ENCODE measurements at regions not wholly inside any gene's neighbourhood (a gene's known extent, or its start where the extent isn't known, plus 50 kb on each side); places are given as distances from the start of the nearest gene placed in this dataset.

- WGBS, 5 donors = 51 to 63% (median 57%) methylated on average over 9 of the region's 9 CpGs
- Histone ChIP-seq H3K9me3 (no peaks in the 10 kb centered on the region), H3K4me1 (no peaks in the 10 kb centered on the region), H3K27me3 (peaks cover 0 to 15% (median 0%) of the 10 kb centered on the region in 3 donors), H3K4me3 (no peak overlapping the region), H3K36me3 (no peaks in the 10 kb centered on the region), H3K27ac (no peak overlapping the region)
- no peak for DNase-seq
- intact Hi-C loops (cut with DNase I; ENCODE audit: low total_unique reads) = no loop called here
- TF ChIP-seq CTCF (IDR thresholded peaks at IDR 0.05) (no peak), EP300 (IDR thresholded peaks at IDR 0.05) (no peak), POLR2AphosphoS5 (IDR thresholded peaks at IDR 0.05) (no peak), POLR2A (IDR thresholded peaks at IDR 0.05) (no peak)
Observed at GRCh38 chr15:26049900-26050657, 187.0 kb upstream of the ATP10A start.

GRCh38 chr15:26048669-26049068 lies 185.5 kb upstream of the ATP10A start:
- WGBS, 5 donors = 83 to 95% (median 90%) methylated on average over 7 of the region's 7 CpGs
- no peaks in the 10 kb centered on the region for H3K9me3 ChIP-seq
- no peak for DNase-seq
- intact Hi-C loops (cut with DNase I; ENCODE audit: low total_unique reads) = no loop called here
- H3K4me3 ChIP-seq = no peak overlapping the region
- peaks cover 0 to 3% (median 0%) of the 10 kb centered on the region in 3 donors for H3K27me3 ChIP-seq
- H3K27ac ChIP-seq = no peak overlapping the region
- no peaks in the 10 kb centered on the region for H3K4me1 ChIP-seq
- H3K36me3 ChIP-seq = no peaks in the 10 kb centered on the region
- TF ChIP-seq EP300 (IDR thresholded peaks at IDR 0.05) (no peak), POLR2A (IDR thresholded peaks at IDR 0.05) (no peak), CTCF (IDR thresholded peaks at IDR 0.05) (no peak), POLR2AphosphoS5 (IDR thresholded peaks at IDR 0.05) (no peak)

GRCh38 chr15:26045516-26045915 lies 182.4 kb upstream of the ATP10A start:
- WGBS, 5 donors = 86 to 90% (median 87%) methylated on average over 2 of the region's 2 CpGs
- H3K27ac ChIP-seq = no peak overlapping the region
- H3K27me3 ChIP-seq = no peaks in the 10 kb centered on the region
- TF ChIP-seq POLR2AphosphoS5 (IDR thresholded peaks at IDR 0.05) (no peak), EP300 (IDR thresholded peaks at IDR 0.05) (no peak)
- peaks cover 0 to 10% (median 0%) of the 10 kb centered on the region in 4 donors for H3K9me3 ChIP-seq
- no peaks in the 10 kb centered on the region for H3K36me3 ChIP-seq
- H3K4me1 ChIP-seq = no peaks in the 10 kb centered on the region
- DNase-seq = no peak
- intact Hi-C loops (cut with DNase I; ENCODE audit: low total_unique reads) = no loop called here
- H3K4me3 ChIP-seq = no peak overlapping the region

GRCh38 chr15:26043018-26043417 lies 179.9 kb upstream of the ATP10A start:
- intact Hi-C loops (cut with DNase I; ENCODE audit: low total_unique reads) = no loop called here
- TF ChIP-seq POLR2A (IDR thresholded peaks at IDR 0.05) = no peak
- DNase-seq = no peak
- H3K4me1 ChIP-seq = no peaks in the 10 kb centered on the region
- H3K9me3 ChIP-seq = peaks cover 0 to 10% (median 0%) of the 10 kb centered on the region in 4 donors
- H3K4me3 ChIP-seq = no peak overlapping the region
- no peaks in the 10 kb centered on the region for H3K36me3 ChIP-seq
- no peaks in the 10 kb centered on the region for H3K27me3 ChIP-seq
- WGBS, 5 donors = 44 to 55% (median 47%) methylated on average over 2 of the region's 2 CpGs
- H3K27ac ChIP-seq = no peak overlapping the region

GRCh38 chr15:26038693-26039092 lies 175.6 kb upstream of the ATP10A start:
- H3K27ac ChIP-seq = no peak overlapping the region
- intact Hi-C loops (cut with DNase I; ENCODE audit: low total_unique reads) = no loop called here
- WGBS, 5 donors = 49 to 62% (median 53%) methylated on average over 6 of the region's 6 CpGs
- no peaks in the 10 kb centered on the region for H3K27me3 ChIP-seq
- DNase-seq = no peak
- TF ChIP-seq CTCF (IDR thresholded peaks at IDR 0.05) (no peak), POLR2AphosphoS5 (IDR thresholded peaks at IDR 0.05) (no peak)
- H3K4me3 ChIP-seq = no peak overlapping the region
- no peaks in the 10 kb centered on the region for H3K36me3 ChIP-seq
- H3K9me3 ChIP-seq = peaks cover 0 to 10% (median 0%) of the 10 kb centered on the region in 4 donors
- no peaks in the 10 kb centered on the region for H3K4me1 ChIP-seq
